Cerebellar nuclear complex (tissue), 1 donor: ENCODE measurements at regions not wholly inside any gene's neighbourhood (a gene's known extent, or its start where the extent isn't known, plus 50 kb on each side); places are given as distances from the start of the nearest gene placed in this dataset.
"Not testable (repeated sequence)": the region's sequence is repeated elsewhere in the genome, so short reads cannot be mapped to it uniquely, and the experiment has no call there.

Experiments used
- DNase-seq, 2 experiments: peaks; one replicate each; lab custom pipeline; 2025; lab: John Stamatoyannopoulos, UW

- DNase-seq, result no peak
Observed at GRCh38 chr10:27344568-27345454, 104.2 kb upstream of the ACBD5 start.

- no peak for DNase-seq
Observed at GRCh38 chr10:27341001-27341400, 100.4 kb upstream of the ACBD5 start.

- not testable (repeated sequence) for DNase-seq
Observed at GRCh38 chr10:27335246-27335645, 94.6 kb upstream of the ACBD5 start.

GRCh38 chr10:27330074-27330473, 89.5 kb upstream of the ACBD5 start:
- DNase-seq, result no peak

GRCh38 chr10:27328946-27329345, 88.3 kb upstream of the ACBD5 start:
- DNase-seq, result no peak

- DNase-seq, result not testable (repeated sequence)
Observed at GRCh38 chr10:27326748-27327147, 86.2 kb upstream of the ACBD5 start.

- DNase-seq, result no peak
Observed at GRCh38 chr10:27319752-27320431, 79.3 kb upstream of the ACBD5 start.

GRCh38 chr10:27319139-27319538, 78.5 kb upstream of the ACBD5 start:
- DNase-seq, result not testable (repeated sequence)

- DNase-seq, result not testable (repeated sequence)
Observed at GRCh38 chr10:27315082-27315481, 74.5 kb upstream of the ACBD5 start.

GRCh38 chr10:27313586-27313985, 73.0 kb upstream of the ACBD5 start:
- not testable (repeated sequence) for DNase-seq

- DNase-seq, result no peak
Observed at GRCh38 chr10:27312854-27313253, 72.3 kb upstream of the ACBD5 start.

GRCh38 chr10:27311809-27312208, 71.2 kb upstream of the ACBD5 start:
- not testable (repeated sequence) for DNase-seq

- DNase-seq, result not testable (repeated sequence)
Observed at GRCh38 chr10:27298522-27298850, 57.9 kb upstream of the ACBD5 start.

- DNase-seq, result no peak
Observed at GRCh38 chr10:27297844-27298521, 57.4 kb upstream of the ACBD5 start.

- not testable (repeated sequence) for DNase-seq
Observed at GRCh38 chr10:27296285-27296684, 55.7 kb upstream of the ACBD5 start.

GRCh38 chr10:27291253-27291895, 50.8 kb upstream of the ACBD5 start:
- DNase-seq, result not testable (repeated sequence)
